ENCODE measurements at regions not wholly inside any gene's neighbourhood (a gene's known extent, or its start where the extent isn't known, plus 50 kb on each side); places are given as distances from the start of the nearest gene placed in this dataset.

DNA sequence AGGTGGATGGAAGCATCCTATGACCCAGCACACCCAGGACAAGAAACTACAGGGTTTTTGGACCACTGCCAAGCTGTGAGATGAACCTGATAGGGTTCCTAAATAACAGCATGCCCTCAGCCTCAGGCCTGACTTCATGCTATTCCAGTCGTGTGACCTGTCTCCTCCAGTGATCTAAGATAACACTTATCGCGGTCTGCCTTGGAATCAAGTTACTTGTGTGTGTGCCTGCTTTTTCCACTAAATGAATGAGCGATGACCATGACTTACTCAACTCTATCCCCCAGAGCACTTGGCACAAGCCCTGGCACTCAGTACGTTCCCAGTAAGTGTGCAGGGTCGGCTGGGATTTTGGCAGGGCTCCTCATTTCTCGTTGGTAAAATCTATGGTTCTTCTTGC is 172.7 kb upstream of the TP63 start:
- TF ChIP-seq POLR2AphosphoS5 (IDR thresholded peaks at IDR 0.05) = peak in 1 of 3 donors; percentile 41
- TF ChIP-seq, protein P1, sequence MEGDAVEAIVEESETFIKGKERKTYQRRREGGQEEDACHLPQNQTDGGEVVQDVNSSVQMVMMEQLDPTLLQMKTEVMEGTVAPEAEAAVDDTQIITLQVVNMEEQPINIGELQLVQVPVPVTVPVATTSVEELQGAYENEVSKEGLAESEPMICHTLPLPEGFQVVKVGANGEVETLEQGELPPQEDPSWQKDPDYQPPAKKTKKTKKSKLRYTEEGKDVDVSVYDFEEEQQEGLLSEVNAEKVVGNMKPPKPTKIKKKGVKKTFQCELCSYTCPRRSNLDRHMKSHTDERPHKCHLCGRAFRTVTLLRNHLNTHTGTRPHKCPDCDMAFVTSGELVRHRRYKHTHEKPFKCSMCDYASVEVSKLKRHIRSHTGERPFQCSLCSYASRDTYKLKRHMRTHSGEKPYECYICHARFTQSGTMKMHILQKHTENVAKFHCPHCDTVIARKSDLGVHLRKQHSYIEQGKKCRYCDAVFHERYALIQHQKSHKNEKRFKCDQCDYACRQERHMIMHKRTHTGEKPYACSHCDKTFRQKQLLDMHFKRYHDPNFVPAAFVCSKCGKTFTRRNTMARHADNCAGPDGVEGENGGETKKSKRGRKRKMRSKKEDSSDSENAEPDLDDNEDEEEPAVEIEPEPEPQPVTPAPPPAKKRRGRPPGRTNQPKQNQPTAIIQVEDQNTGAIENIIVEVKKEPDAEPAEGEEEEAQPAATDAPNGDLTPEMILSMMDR (IDR thresholded peaks at IDR 0.05) = no peak
